OCI-M1 (cell line): ENCODE measurements at regions not wholly inside any gene's neighbourhood (a gene's known extent, or its start where the extent isn't known, plus 50 kb on each side); places are given as distances from the start of the nearest gene placed in this dataset.
A peak's percentile ranks its signal among the peaks of the same experiment; 100 is the strongest.
"Not testable (repeated sequence)": the region's sequence is repeated elsewhere in the genome, so short reads cannot be mapped to it uniquely, and the experiment has no call there.

Source experiments
- DNase-seq: peaks from one replicate; lab custom pipeline; 2025; lab: John Stamatoyannopoulos, UW

GRCh38 chr5:1636208-1636770 lies 112.5 kb upstream of the LPCAT1 start:
- DNase-seq = not testable (repeated sequence)

GRCh38 chr5:1635477-1635876 lies 111.7 kb upstream of the LPCAT1 start:
- DNase-seq = not testable (repeated sequence)

- no peak for DNase-seq
Measured at GRCh38 chr5:1634337-1634661, 110.5 kb upstream of the LPCAT1 start.

GRCh38 chr5:1633605-1634336 lies 110.0 kb upstream of the LPCAT1 start:
- peak; percentile 86 for DNase-seq

GRCh38 chr5:1631004-1631403 lies 107.2 kb upstream of the LPCAT1 start:
- not testable (repeated sequence) for DNase-seq

- DNase-seq = not testable (repeated sequence)
Measured at GRCh38 chr5:1626397-1626796, 102.6 kb upstream of the LPCAT1 start.

GRCh38 chr5:1619531-1619930 lies 95.8 kb upstream of the LPCAT1 start:
- not testable (repeated sequence) for DNase-seq

GRCh38 chr5:1618296-1618865 lies 94.6 kb upstream of the LPCAT1 start:
- not testable (repeated sequence) for DNase-seq

GRCh38 chr5:1617236-1617755 lies 93.5 kb upstream of the LPCAT1 start:
- DNase-seq = not testable (repeated sequence)

GRCh38 chr5:1613515-1613914 lies 89.8 kb upstream of the LPCAT1 start:
- DNase-seq = not testable (repeated sequence)

- not testable (repeated sequence) for DNase-seq
Measured at GRCh38 chr5:1610526-1610925, 86.8 kb upstream of the LPCAT1 start.

- DNase-seq = not testable (repeated sequence)
Measured at GRCh38 chr5:1609111-1609510, 85.4 kb upstream of the LPCAT1 start.

GRCh38 chr5:1608336-1608735 lies 84.6 kb upstream of the LPCAT1 start:
- peak; percentile 23 for DNase-seq

- not testable (repeated sequence) for DNase-seq
Measured at GRCh38 chr5:1606951-1607350, 83.2 kb upstream of the LPCAT1 start.

- DNase-seq = not testable (repeated sequence)
Measured at GRCh38 chr5:1603916-1604315, 80.2 kb upstream of the LPCAT1 start.

GRCh38 chr5:1601565-1601964 lies 77.8 kb upstream of the LPCAT1 start:
- DNase-seq = peak; percentile 2

- peak; percentile 33 for DNase-seq
Measured at GRCh38 chr5:1598950-1599737, 75.4 kb upstream of the LPCAT1 start.

- peak; percentile 34 for DNase-seq
Measured at GRCh38 chr5:1597093-1597473, 73.3 kb upstream of the LPCAT1 start.

GRCh38 chr5:1596462-1597092 lies 72.8 kb upstream of the LPCAT1 start:
- DNase-seq = not testable (repeated sequence)

- DNase-seq = no peak
Measured at GRCh38 chr5:1594357-1595106, 70.8 kb upstream of the LPCAT1 start.

GRCh38 chr5:1593903-1594356 lies 70.2 kb upstream of the LPCAT1 start:
- DNase-seq = no peak
